Caco-2 (cell line): ENCODE measurements at regions not wholly inside any gene's neighbourhood (a gene's known extent, or its start where the extent isn't known, plus 50 kb on each side); places are given as distances from the start of the nearest gene placed in this dataset.
A peak's percentile ranks its signal among the peaks of the same experiment; 100 is the strongest.

ENCODE experiments used
- BruUV-seq: library from RNA; stranded (reverse); fragments of 400-500 nt; replicated peaks from 2 replicates; lab custom pipeline; 2021; lab: Mats Ljungman, UMichigan
- CTCF ChIA-PET: fragments of 300-600 bp; sonication (Branson Sonifier 250); formaldehyde crosslinking; loops from one replicate; lab custom pipeline; 2022; ENCODE audit warnings: antibody characterized with exemption; lab: Charles Lee
- POLR2A ChIA-PET: fragments of 300-600 bp; sonication (Branson Sonifier 250); formaldehyde crosslinking; loops from one replicate; lab custom pipeline; 2022; ENCODE audit warnings: antibody characterized with exemption; lab: Charles Lee
- DNase-seq, 2 experiments: peaks; one replicate each; pipeline versions ENCODE4 v3.0.0 to v3.0.0-alpha.2; 2020 to 2022
- H3K27me3 ChIP-seq: replicated peaks from 2 replicates; pipeline ENCODE4 v1.6.0; 2011; ENCODE audit warnings: low read length; ENCODE audit not compliant: control insufficient read depth, insufficient read depth
- H3K36me3 ChIP-seq: 2 replicates; pipeline ENCODE4 v1.5.1; 2011; ENCODE audit warnings: low read length; ENCODE audit not compliant: control insufficient read depth, insufficient read depth
- H3K4me1 ChIP-seq: fragments of 250-450 bp; sonication (Bioruptor Pico); 2 replicates; pipeline ENCODE4 v1.5.1; 2020; ENCODE audit warnings: mild to moderate bottlenecking
- H3K4me3 ChIP-seq: 2 replicates; pipeline ENCODE4 v1.5.1; 2011; ENCODE audit warnings: low read depth, mild to moderate bottlenecking, control low read depth, low read length
- H3K9me3 ChIP-seq: fragments of 250-450 bp; sonication (Bioruptor Pico); 2 replicates; pipeline ENCODE4 v1.5.1; 2020; ENCODE audit warnings: mild to moderate bottlenecking, moderate library complexity
- H3K27ac Mint-ChIP-seq: one replicate; pipeline ENCODE4 v1.8.0; 2022; ENCODE audit warnings: mixed read lengths; ENCODE audit not compliant: unreplicated experiment
- H3K27me3 Mint-ChIP-seq: one replicate; pipeline ENCODE4 v1.8.0; 2022; ENCODE audit warnings: mixed read lengths; ENCODE audit not compliant: insufficient read depth, unreplicated experiment
- H3K36me3 Mint-ChIP-seq: one replicate; pipeline ENCODE4 v1.8.0; 2022; ENCODE audit warnings: mild to moderate bottlenecking, mixed read lengths; ENCODE audit not compliant: insufficient read depth, unreplicated experiment
- H3K4me1 Mint-ChIP-seq: one replicate; pipeline ENCODE4 v1.8.0; 2022; ENCODE audit warnings: low read depth, mixed read lengths; ENCODE audit not compliant: unreplicated experiment
- H3K4me3 Mint-ChIP-seq: one replicate; pipeline ENCODE4 v1.8.0; 2022; ENCODE audit warnings: mild to moderate bottlenecking, moderate library complexity, mixed read lengths; ENCODE audit not compliant: unreplicated experiment
- H3K9me3 Mint-ChIP-seq: one replicate; pipeline ENCODE4 v1.8.0; 2022; ENCODE audit warnings: mixed read lengths; ENCODE audit not compliant: unreplicated experiment
- intact Hi-C: fragments of 100-400 bp; cut with micrococcal nuclease; formaldehyde crosslinking; loops from one replicate; pipeline ENCODE4 v1.10.0; 2022; ENCODE audit not compliant: unreplicated experiment
- TF ChIP-seq, protein P1 (sequence below), 2 experiments: fragments of 200-600 bp in 1 of 2; IDR thresholded peaks; 1 replicate in 1 of 2; 2 replicates in 1 of 2; pipeline versions ENCODE4 v1.5.1 to v1.8.0; 2011 to 2022; ENCODE audit warnings: antibody characterized with exemption in 1 of 2, control low read depth in 1 of 2, inconsistent platforms in 1 of 2, low read depth in 1 of 2, low read length in 1 of 2, mild to moderate bottlenecking in 1 of 2, moderate library complexity in 1 of 2; ENCODE audit not compliant: insufficient read depth in 1 of 2, severe bottlenecking in 1 of 2, unreplicated experiment in 1 of 2

DNA sequence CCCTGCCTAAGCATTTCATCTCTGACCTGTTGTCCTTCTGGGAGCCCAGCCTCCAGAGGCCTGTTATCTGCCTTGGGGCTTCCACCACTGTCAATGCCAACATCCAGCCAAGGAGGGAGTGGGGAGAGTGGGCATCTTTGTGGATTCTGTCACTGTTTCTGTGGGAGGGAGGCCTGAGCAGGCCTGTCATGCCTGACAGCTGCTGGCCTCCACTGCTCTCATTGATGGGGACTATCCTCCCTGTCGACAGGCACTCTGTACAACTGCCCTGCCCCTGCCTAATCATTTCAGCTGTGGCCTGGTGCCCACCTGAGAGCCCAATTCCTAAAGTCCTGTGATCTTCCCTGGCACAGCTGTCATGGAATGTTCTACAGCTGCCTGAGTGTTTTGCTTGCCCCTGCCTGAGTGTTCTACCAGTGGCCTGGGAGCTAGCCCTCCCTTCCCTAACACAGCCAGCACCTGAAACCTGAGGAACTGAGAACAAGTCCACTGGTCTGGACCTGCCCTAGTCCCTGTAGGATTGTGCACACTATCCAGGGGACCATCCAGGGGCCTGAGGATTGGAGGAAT lies 145.3 kb downstream of the FAM83B start:
- Histone ChIP-seq H3K4me3 (no peak overlapping the region), H3K36me3 (no peaks in the 10 kb centered on the region), H3K27me3 (no peaks in the 10 kb centered on the region), H3K4me1 (peaks cover 5% of the 10 kb centered on the region; the same call in 1 of the 2 replicates), H3K9me3 (no peaks in the 10 kb centered on the region)
- Mint-ChIP-seq H3K36me3 (no peaks in the 10 kb centered on the region), H3K4me3 (no peak overlapping the region), H3K27me3 (no peaks in the 10 kb centered on the region), H3K9me3 (peaks cover 10% of the 10 kb centered on the region), H3K4me1 (no peaks in the 10 kb centered on the region), H3K27ac (no peak overlapping the region)
- POLR2A ChIA-PET, result no interaction called here
- CTCF ChIA-PET, result interaction anchor here (0.8 to 1.3 kb wide), 2 partner anchors 272 to 274 kb away, joined by 3 to 4 read pairs; no protein-coding TSS in a partner anchor
- intact Hi-C loops, result loop anchor here (1.0 to 2.0 kb wide), 2 partner anchors 274 to 295 kb away; no protein-coding TSS in a partner anchor
- BruUV-seq, result no TSS peak
- no peak for DNase-seq
- TF ChIP-seq, protein P1, sequence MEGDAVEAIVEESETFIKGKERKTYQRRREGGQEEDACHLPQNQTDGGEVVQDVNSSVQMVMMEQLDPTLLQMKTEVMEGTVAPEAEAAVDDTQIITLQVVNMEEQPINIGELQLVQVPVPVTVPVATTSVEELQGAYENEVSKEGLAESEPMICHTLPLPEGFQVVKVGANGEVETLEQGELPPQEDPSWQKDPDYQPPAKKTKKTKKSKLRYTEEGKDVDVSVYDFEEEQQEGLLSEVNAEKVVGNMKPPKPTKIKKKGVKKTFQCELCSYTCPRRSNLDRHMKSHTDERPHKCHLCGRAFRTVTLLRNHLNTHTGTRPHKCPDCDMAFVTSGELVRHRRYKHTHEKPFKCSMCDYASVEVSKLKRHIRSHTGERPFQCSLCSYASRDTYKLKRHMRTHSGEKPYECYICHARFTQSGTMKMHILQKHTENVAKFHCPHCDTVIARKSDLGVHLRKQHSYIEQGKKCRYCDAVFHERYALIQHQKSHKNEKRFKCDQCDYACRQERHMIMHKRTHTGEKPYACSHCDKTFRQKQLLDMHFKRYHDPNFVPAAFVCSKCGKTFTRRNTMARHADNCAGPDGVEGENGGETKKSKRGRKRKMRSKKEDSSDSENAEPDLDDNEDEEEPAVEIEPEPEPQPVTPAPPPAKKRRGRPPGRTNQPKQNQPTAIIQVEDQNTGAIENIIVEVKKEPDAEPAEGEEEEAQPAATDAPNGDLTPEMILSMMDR (IDR thresholded peaks at IDR 0.05; ENCODE audit: insufficient read depth in 1 of 2, low read depth in 1 of 2, low read length in 1 of 2, severe bottlenecking in 1 of 2, unreplicated experiment in 1 of 2), result no peak

DNA sequence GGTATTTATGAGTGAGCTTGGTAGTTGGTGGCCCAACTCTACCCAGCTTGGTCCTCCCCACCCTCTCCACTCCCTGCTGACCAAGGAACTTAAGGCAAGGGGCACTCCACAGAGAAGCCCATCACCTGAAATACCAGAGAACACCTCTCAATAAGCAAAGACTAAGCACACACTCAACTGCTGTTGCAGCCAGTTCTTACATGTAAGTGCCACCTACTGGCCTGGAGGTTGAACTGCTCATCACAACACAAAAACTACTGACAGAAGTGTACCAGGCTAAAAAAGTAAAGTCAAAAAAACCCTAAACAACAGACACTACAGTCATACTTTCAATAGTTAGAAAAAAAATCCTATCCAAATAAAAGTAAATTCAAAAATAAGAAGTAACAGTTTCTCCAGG lies 146.2 kb downstream of the FAM83B start:
- TF ChIP-seq, protein P1 (IDR thresholded peaks at IDR 0.05; ENCODE audit: insufficient read depth in 1 of 2, low read depth in 1 of 2, low read length in 1 of 2, severe bottlenecking in 1 of 2, unreplicated experiment in 1 of 2), result peak; percentile 45 to 51
- DNase-seq, result peak in 1 of 2 experiments; percentile 18
- Histone ChIP-seq H3K9me3 (no peaks in the 10 kb centered on the region), H3K4me1 (peaks cover 5% of the 10 kb centered on the region; the same call in 1 of the 2 replicates), H3K36me3 (no peaks in the 10 kb centered on the region), H3K27me3 (no peaks in the 10 kb centered on the region), H3K4me3 (no peak overlapping the region)
- CTCF ChIA-PET, result interaction anchor here (0.8 to 1.3 kb wide), 2 partner anchors 273 to 275 kb away, joined by 3 to 4 read pairs; no protein-coding TSS in a partner anchor
- no peaks in the 10 kb centered on the region for H3K36me3 Mint-ChIP-seq
- no peaks in the 10 kb centered on the region for H3K27me3 Mint-ChIP-seq
- peaks cover 8% of the 10 kb centered on the region for H3K9me3 Mint-ChIP-seq
- intact Hi-C loops, result loop anchor here (1.0 to 2.0 kb wide), 2 partner anchors 274 to 296 kb away; no protein-coding TSS in a partner anchor
- H3K4me1 Mint-ChIP-seq, result no peaks in the 10 kb centered on the region
- H3K27ac Mint-ChIP-seq, result no peak overlapping the region
- POLR2A ChIA-PET, result no interaction called here
- BruUV-seq, result no TSS peak
- H3K4me3 Mint-ChIP-seq, result no peak overlapping the region

DNA sequence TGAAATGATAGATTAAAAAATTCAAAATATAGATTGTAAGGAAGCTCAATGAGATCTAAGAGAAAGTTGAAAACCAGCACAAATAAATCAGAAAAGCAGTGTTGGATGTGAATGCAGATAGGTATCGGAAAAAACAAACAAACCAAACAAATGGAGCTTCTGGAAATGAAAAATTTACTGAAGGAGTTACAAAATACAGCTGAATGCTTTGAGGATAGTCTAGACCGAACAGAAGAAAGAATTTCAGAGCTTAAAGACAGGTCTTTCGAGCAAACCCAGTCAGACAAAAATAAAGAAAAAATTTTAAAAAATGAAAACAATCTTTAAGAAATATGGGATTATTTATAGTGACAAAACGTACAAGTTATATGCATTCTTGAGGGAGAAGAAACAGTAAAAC lies 146.7 kb downstream of the FAM83B start:
- intact Hi-C loops, result loop anchor here (2.0 kb wide), 1 partner anchor 296 kb away; no protein-coding TSS in a partner anchor
- H3K27me3 ChIP-seq, result no peaks in the 10 kb centered on the region
- Mint-ChIP-seq H3K27me3 (no peaks in the 10 kb centered on the region), H3K4me3 (no peak overlapping the region), H3K4me1 (no peaks in the 10 kb centered on the region), H3K27ac (no peak overlapping the region), H3K36me3 (no peaks in the 10 kb centered on the region), H3K9me3 (peaks cover 8% of the 10 kb centered on the region)
- BruUV-seq, result no TSS peak
- no peaks in the 10 kb centered on the region for H3K9me3 ChIP-seq
- no peak for DNase-seq
- TF ChIP-seq, protein P1 (IDR thresholded peaks at IDR 0.05; ENCODE audit: insufficient read depth in 1 of 2, low read depth in 1 of 2, low read length in 1 of 2, severe bottlenecking in 1 of 2, unreplicated experiment in 1 of 2), result no peak
- peaks cover 5% of the 10 kb centered on the region; the same call in 1 of the 2 replicates for H3K4me1 ChIP-seq
- H3K36me3 ChIP-seq, result no peaks in the 10 kb centered on the region
- POLR2A ChIA-PET, result no interaction called here
- CTCF ChIA-PET, result interaction anchor here (1.3 kb wide), 1 partner anchor 275 kb away, joined by 4 read pairs; no protein-coding TSS in a partner anchor
- H3K4me3 ChIP-seq, result no peak overlapping the region
